GM23338 (cell line): ENCODE measurements at regions not wholly inside any gene's neighbourhood (a gene's known extent, or its start where the extent isn't known, plus 50 kb on each side); places are given as distances from the start of the nearest gene placed in this dataset.

Experiments
- EZH2 ChIP-seq: fragments of 200-600 bp; sonication (generic); IDR thresholded peaks from one replicate; pipeline ENCODE4 v1.8.0; 2017; ENCODE audit warnings: antibody characterized with exemption, mild to moderate bottlenecking, low read depth; ENCODE audit not compliant: unreplicated experiment
- EZH2phosphoT487 ChIP-seq: fragments of 200-600 bp; sonication (generic); IDR thresholded peaks from one replicate; pipeline ENCODE4 v1.8.1; 2018; ENCODE audit warnings: antibody characterized with exemption; ENCODE audit not compliant: unreplicated experiment
- POLR2AphosphoS5 ChIP-seq: IDR thresholded peaks from 2 replicates; pipeline ENCODE4 v1.6.1; 2016; ENCODE audit warnings: antibody characterized with exemption, low read depth
- STAT1 ChIP-seq: IDR thresholded peaks from one replicate; pipeline ENCODE4 v1.6.1; 2016; ENCODE audit warnings: antibody characterized with exemption; ENCODE audit not compliant: unreplicated experiment
- ZNF114 ChIP-seq: fragments of 250-450 bp; sonication (Bioruptor Pico); IDR thresholded peaks from 2 replicates; pipeline ENCODE4 v1.5.0; 2020; ENCODE audit warnings: mild to moderate bottlenecking, moderate library complexity
- ZNF331 ChIP-seq: fragments of 250-450 bp; sonication (Bioruptor Pico); IDR thresholded peaks from 2 replicates; pipeline ENCODE4 v1.5.0; 2020; ENCODE audit warnings: low read depth, mild to moderate bottlenecking, moderate library complexity
- TF ChIP-seq, protein P1 (sequence below), 2 experiments: fragments of 200-600 bp in 1 of 2; sonication (generic) in 1 of 2; conservative IDR thresholded peaks; 2 replicates each; pipeline versions ENCODE4 v1.5.1 to v1.6.1; 2016 to 2017; ENCODE audit warnings: antibody characterized with exemption in 2 of 2, low read depth in 2 of 2, mild to moderate bottlenecking in 2 of 2, moderate library complexity in 1 of 2
- TF ChIP-seq, protein P2 (sequence below): IDR thresholded peaks from one replicate; pipeline ENCODE4 v1.6.1; 2018; ENCODE audit warnings: antibody characterized with exemption; ENCODE audit not compliant: unreplicated experiment
- TF ChIP-seq, protein P3 (sequence below): IDR thresholded peaks from 2 replicates; pipeline ENCODE4 v1.6.1; 2016; ENCODE audit warnings: antibody characterized with exemption

DNA sequence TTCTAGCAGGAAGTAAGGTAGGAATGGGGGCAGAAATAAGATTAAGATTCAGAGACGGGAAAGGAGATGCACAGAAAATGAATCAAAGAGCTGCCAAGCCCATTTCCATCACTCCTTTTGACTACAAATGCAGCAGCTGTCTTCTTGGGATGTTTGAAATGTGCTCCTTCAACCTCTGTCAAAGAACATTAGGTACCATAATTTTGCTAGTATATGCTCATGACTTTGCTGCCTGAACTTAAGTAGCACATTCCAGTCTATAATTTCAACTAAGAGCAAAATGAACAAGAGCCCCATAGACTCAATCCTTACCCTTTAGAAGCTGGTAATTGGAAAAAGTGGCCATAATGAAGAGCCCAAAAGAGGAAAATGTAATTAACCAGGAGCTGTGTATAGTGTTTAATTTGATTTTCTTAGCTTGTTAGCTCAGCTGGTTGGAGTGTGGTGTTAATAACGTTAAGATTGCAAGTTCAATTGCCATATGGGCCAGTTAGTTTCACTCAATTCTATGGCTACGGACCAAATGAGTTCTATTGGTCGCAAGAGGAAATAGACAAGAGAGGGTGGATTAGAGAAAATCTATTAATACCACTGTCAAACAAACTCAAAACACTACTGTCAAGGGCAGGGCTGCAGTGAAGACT, 349.9 kb downstream of the ZBBX start:
- TF ChIP-seq, protein P1, sequence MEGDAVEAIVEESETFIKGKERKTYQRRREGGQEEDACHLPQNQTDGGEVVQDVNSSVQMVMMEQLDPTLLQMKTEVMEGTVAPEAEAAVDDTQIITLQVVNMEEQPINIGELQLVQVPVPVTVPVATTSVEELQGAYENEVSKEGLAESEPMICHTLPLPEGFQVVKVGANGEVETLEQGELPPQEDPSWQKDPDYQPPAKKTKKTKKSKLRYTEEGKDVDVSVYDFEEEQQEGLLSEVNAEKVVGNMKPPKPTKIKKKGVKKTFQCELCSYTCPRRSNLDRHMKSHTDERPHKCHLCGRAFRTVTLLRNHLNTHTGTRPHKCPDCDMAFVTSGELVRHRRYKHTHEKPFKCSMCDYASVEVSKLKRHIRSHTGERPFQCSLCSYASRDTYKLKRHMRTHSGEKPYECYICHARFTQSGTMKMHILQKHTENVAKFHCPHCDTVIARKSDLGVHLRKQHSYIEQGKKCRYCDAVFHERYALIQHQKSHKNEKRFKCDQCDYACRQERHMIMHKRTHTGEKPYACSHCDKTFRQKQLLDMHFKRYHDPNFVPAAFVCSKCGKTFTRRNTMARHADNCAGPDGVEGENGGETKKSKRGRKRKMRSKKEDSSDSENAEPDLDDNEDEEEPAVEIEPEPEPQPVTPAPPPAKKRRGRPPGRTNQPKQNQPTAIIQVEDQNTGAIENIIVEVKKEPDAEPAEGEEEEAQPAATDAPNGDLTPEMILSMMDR (conservative IDR thresholded peaks at IDR 0.05; ENCODE audit: low read depth in 2 of 2): no peak
- TF ChIP-seq STAT1 (no peak), EZH2phosphoT487 (no peak), EZH2 (no peak), POLR2AphosphoS5 (no peak), ZNF114 (CRISPR knock-in tag) (no peak), ZNF331 (CRISPR knock-in tag) (no peak)
- TF ChIP-seq, protein P2, sequence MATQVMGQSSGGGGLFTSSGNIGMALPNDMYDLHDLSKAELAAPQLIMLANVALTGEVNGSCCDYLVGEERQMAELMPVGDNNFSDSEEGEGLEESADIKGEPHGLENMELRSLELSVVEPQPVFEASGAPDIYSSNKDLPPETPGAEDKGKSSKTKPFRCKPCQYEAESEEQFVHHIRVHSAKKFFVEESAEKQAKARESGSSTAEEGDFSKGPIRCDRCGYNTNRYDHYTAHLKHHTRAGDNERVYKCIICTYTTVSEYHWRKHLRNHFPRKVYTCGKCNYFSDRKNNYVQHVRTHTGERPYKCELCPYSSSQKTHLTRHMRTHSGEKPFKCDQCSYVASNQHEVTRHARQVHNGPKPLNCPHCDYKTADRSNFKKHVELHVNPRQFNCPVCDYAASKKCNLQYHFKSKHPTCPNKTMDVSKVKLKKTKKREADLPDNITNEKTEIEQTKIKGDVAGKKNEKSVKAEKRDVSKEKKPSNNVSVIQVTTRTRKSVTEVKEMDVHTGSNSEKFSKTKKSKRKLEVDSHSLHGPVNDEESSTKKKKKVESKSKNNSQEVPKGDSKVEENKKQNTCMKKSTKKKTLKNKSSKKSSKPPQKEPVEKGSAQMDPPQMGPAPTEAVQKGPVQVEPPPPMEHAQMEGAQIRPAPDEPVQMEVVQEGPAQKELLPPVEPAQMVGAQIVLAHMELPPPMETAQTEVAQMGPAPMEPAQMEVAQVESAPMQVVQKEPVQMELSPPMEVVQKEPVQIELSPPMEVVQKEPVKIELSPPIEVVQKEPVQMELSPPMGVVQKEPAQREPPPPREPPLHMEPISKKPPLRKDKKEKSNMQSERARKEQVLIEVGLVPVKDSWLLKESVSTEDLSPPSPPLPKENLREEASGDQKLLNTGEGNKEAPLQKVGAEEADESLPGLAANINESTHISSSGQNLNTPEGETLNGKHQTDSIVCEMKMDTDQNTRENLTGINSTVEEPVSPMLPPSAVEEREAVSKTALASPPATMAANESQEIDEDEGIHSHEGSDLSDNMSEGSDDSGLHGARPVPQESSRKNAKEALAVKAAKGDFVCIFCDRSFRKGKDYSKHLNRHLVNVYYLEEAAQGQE: no peak
- TF ChIP-seq, protein P3, sequence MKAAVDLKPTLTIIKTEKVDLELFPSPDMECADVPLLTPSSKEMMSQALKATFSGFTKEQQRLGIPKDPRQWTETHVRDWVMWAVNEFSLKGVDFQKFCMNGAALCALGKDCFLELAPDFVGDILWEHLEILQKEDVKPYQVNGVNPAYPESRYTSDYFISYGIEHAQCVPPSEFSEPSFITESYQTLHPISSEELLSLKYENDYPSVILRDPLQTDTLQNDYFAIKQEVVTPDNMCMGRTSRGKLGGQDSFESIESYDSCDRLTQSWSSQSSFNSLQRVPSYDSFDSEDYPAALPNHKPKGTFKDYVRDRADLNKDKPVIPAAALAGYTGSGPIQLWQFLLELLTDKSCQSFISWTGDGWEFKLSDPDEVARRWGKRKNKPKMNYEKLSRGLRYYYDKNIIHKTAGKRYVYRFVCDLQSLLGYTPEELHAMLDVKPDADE: no peak
